A549 (cell line): ENCODE measurements at regions not wholly inside any gene's neighbourhood (a gene's known extent, or its start where the extent isn't known, plus 50 kb on each side); places are given as distances from the start of the nearest gene placed in this dataset.

ENCODE experiments used
- BHLHE40 ChIP-seq: IDR thresholded peaks from 2 replicates; pipeline ENCODE4 v1.6.1; 2012; ENCODE audit warnings: low read depth, low read length, inconsistent platforms
- CBX2 ChIP-seq: fragments of 200-600 bp; sonication (generic); IDR thresholded peaks from 2 replicates; pipeline ENCODE4 v1.6.1; 2016; ENCODE audit warnings: low read depth, mild to moderate bottlenecking, borderline replicate concordance
- CEBPB ChIP-seq, 2 experiments: fragments of >200 bp in 1 of 2; sonication (Bioruptor Twin) in 1 of 2; formaldehyde crosslinking in 1 of 2; IDR thresholded peaks; 2 replicates each; pipeline ENCODE4 v1.6.1; 2012 to 2016
- CTCF ChIP-seq: fragments of >200 bp; sonication (Bioruptor Twin); formaldehyde crosslinking; IDR thresholded peaks from 3 replicates; pipeline ENCODE4 v1.5.1; 2016
- ELK1 ChIP-seq: fragments of 150-350 bp; IDR thresholded peaks from 2 replicates; pipeline ENCODE4 v1.6.1; 2014; ENCODE audit warnings: low read depth, mild to moderate bottlenecking, low read length
- FOSL2 ChIP-seq, 2 experiments: fragments of 450-650 bp in 1 of 2; fragments of >200 bp in 1 of 2; sonication (Bioruptor Twin) in 1 of 2; formaldehyde crosslinking; IDR thresholded peaks; 2 replicates each; pipeline versions ENCODE4 v1.5.0 to v1.6.1; 2016 to 2020; ENCODE audit warnings: mild to moderate bottlenecking in 1 of 2, moderate library complexity in 1 of 2
- MYC ChIP-seq: IDR thresholded peaks from 2 replicates; pipeline ENCODE4 v1.6.1; 2012; ENCODE audit warnings: mild to moderate bottlenecking, inconsistent platforms, low read length, improper control_type of control experiment, borderline replicate concordance
- POLR2A ChIP-seq: IDR thresholded peaks from 2 replicates; pipeline ENCODE4 v1.6.1; 2012; ENCODE audit warnings: mild to moderate bottlenecking, low read length
- TFCP2L1 ChIP-seq: fragments of 250-450 bp; sonication (Bioruptor Pico); IDR thresholded peaks from 2 replicates; pipeline ENCODE4 v1.5.0; 2021; ENCODE audit warnings: mild to moderate bottlenecking
- TP53 ChIP-seq: fragments of 250-450 bp; sonication (Bioruptor Pico); IDR thresholded peaks from 2 replicates; pipeline ENCODE4 v1.5.0; 2021; ENCODE audit warnings: mild to moderate bottlenecking, moderate library complexity

- TF ChIP-seq CTCF (no peak), POLR2A (no peak), ELK1 (no peak), FOSL2 (IDR thresholded peaks at IDR 0.05) (no peak), FOSL2 (CRISPR knock-in tag; IDR thresholded peaks at IDR 0.05) (no peak), BHLHE40 (no peak), TP53 (CRISPR knock-in tag) (no peak), CBX2 (no peak), TFCP2L1 (CRISPR knock-in tag) (no peak), CEBPB (IDR thresholded peaks at IDR 0.05) (no peak), MYC (no peak)
Observed at GRCh38 chr6:71529026-71529425, 240.4 kb downstream of the OGFRL1 start.
